Left lung (tissue), 4 donors: ENCODE measurements at regions not wholly inside any gene's neighbourhood (a gene's known extent, or its start where the extent isn't known, plus 50 kb on each side); places are given as distances from the start of the nearest gene placed in this dataset.

ENCODE experiments used
- ATAC-seq: fragments of 200-7000 bp; cut with Tn5 transposase; one replicate; pipeline ENCODE4 v1.9.1; 2020; ENCODE audit warnings: moderate library complexity
- DNase-seq, 4 donors: peaks; one replicate each; pipeline ENCODE4 v3.0.0-alpha.2; 2013 to 2020
- H3K27ac ChIP-seq, 2 donors: fragments of 200-600 bp; sonication (generic) in 1 of 2; one replicate each; pipeline versions ENCODE4 v1.5.0 to v1.8.0; 2020 to 2021
- H3K27me3 ChIP-seq, 2 donors: fragments of 200-600 bp; sonication (generic) in 1 of 2; one replicate each; pipeline versions ENCODE4 v1.5.0 to v1.8.0; 2020 to 2021
- H3K36me3 ChIP-seq, 2 donors: fragments of 200-600 bp; sonication (generic) in 1 of 2; one replicate each; pipeline versions ENCODE4 v1.5.0 to v1.8.0; 2020 to 2021
- H3K4me1 ChIP-seq, 2 donors: fragments of 200-600 bp; one replicate each; pipeline ENCODE4 v1.8.0; 2021
- H3K4me3 ChIP-seq, 2 donors: fragments of 200-600 bp; sonication (generic) in 1 of 2; one replicate each; pipeline versions ENCODE4 v1.5.0 to v1.8.0; 2020 to 2021; ENCODE audit warnings: mild to moderate bottlenecking in 1 of 2
- H3K9me3 ChIP-seq, 2 donors: fragments of 200-600 bp; sonication (generic) in 1 of 2; one replicate each; pipeline versions ENCODE4 v1.5.0 to v1.8.0; 2020 to 2021
- CTCF ChIP-seq, 2 donors: fragments of 200-600 bp; sonication (generic) in 1 of 2; IDR thresholded peaks; one replicate each; pipeline versions ENCODE4 v1.5.0 to v1.8.0; 2021; ENCODE audit warnings: antibody characterized with exemption in 2 of 2
- intact Hi-C, 2 donors: fragments of 100-400 bp; cut with DNase I; formaldehyde crosslinking; loops; one replicate each; pipeline versions ENCODE4 v1.11.2 to v1.14.2; 2022
- donor health status: DM: no; HTN: yes; CAD: no.
- donor health status: DM: no; HTN: no; CAD: no.

- no peak for DNase-seq
- TF ChIP-seq CTCF (IDR thresholded peaks at IDR 0.05) = no peak
- Histone ChIP-seq H3K4me3 (no peak overlapping the region), H3K36me3 (no peaks in the 10 kb centered on the region), H3K4me1 (no peaks in the 10 kb centered on the region), H3K27me3 (no peaks in the 10 kb centered on the region), H3K9me3 (no peaks in the 10 kb centered on the region), H3K27ac (no peak overlapping the region)
- intact Hi-C loops = no loop called here
- no peak for ATAC-seq
Observed at GRCh38 chr14:81972601-81973000, 438.9 kb upstream of the SEL1L start.

- H3K27ac ChIP-seq = no peak overlapping the region
- no peaks in the 10 kb centered on the region for H3K27me3 ChIP-seq
- H3K4me1 ChIP-seq = no peaks in the 10 kb centered on the region
- no peak for ATAC-seq
- DNase-seq = no peak
- H3K9me3 ChIP-seq = no peaks in the 10 kb centered on the region
- TF ChIP-seq CTCF (IDR thresholded peaks at IDR 0.05) = no peak
- intact Hi-C loops = no loop called here
- no peak overlapping the region for H3K4me3 ChIP-seq
- no peaks in the 10 kb centered on the region for H3K36me3 ChIP-seq
Observed at GRCh38 chr14:81974543-81974942, 440.9 kb upstream of the SEL1L start.

- Histone ChIP-seq H3K4me3 (no peak overlapping the region), H3K36me3 (no peaks in the 10 kb centered on the region), H3K4me1 (no peaks in the 10 kb centered on the region), H3K27me3 (no peaks in the 10 kb centered on the region), H3K27ac (no peak overlapping the region), H3K9me3 (no peaks in the 10 kb centered on the region)
- TF ChIP-seq CTCF (IDR thresholded peaks at IDR 0.05) = no peak
- DNase-seq = no peak
- intact Hi-C loops = no loop called here
- no peak for ATAC-seq
Observed at GRCh38 chr14:81980601-81981306, 447.1 kb upstream of the SEL1L start.

GRCh38 chr14:81981307-81981675 is 447.6 kb upstream of the SEL1L start:
- no peaks in the 10 kb centered on the region for H3K36me3 ChIP-seq
- ATAC-seq (no peak), DNase-seq (no peak)
- H3K4me3 ChIP-seq = no peak overlapping the region
- intact Hi-C loops = no loop called here
- H3K27me3 ChIP-seq = no peaks in the 10 kb centered on the region
- no peaks in the 10 kb centered on the region for H3K4me1 ChIP-seq
- no peak for TF ChIP-seq CTCF (IDR thresholded peaks at IDR 0.05)
- H3K27ac ChIP-seq = no peak overlapping the region
- H3K9me3 ChIP-seq = no peaks in the 10 kb centered on the region

- TF ChIP-seq CTCF (IDR thresholded peaks at IDR 0.05) = no peak
- intact Hi-C loops = no loop called here
- H3K27me3 ChIP-seq = no peaks in the 10 kb centered on the region
- no peak overlapping the region for H3K27ac ChIP-seq
- H3K36me3 ChIP-seq = no peaks in the 10 kb centered on the region
- no peak for ATAC-seq
- no peak overlapping the region for H3K4me3 ChIP-seq
- H3K9me3 ChIP-seq = no peaks in the 10 kb centered on the region
- DNase-seq = no peak
- no peaks in the 10 kb centered on the region for H3K4me1 ChIP-seq
Observed at GRCh38 chr14:81982046-81982445, 448.4 kb upstream of the SEL1L start.
